Duodenal mucosa (tissue), 2 donors: ENCODE measurements at regions not wholly inside any gene's neighbourhood (a gene's known extent, or its start where the extent isn't known, plus 50 kb on each side); places are given as distances from the start of the nearest gene placed in this dataset.

Source experiments
- H3K27ac ChIP-seq: one replicate; pipeline ENCODE4 v1.7.0; 2013; ENCODE audit warnings: low read depth, low read length
- H3K27me3 ChIP-seq, 2 donors: one replicate each; pipeline ENCODE4 v1.7.0; 2013; ENCODE audit warnings: low read length in 2 of 2, control low read depth in 1 of 2; ENCODE audit not compliant: insufficient read depth in 2 of 2, control insufficient read depth in 1 of 2
- H3K36me3 ChIP-seq, 2 donors: one replicate each; pipeline ENCODE4 v1.7.0; 2013; ENCODE audit warnings: low read length in 2 of 2, control low read depth in 1 of 2; ENCODE audit not compliant: insufficient read depth in 2 of 2, control insufficient read depth in 1 of 2
- H3K4me1 ChIP-seq, 2 donors: one replicate each; pipeline ENCODE4 v1.7.0; 2013; ENCODE audit warnings: low read length in 2 of 2, control low read depth in 1 of 2; ENCODE audit not compliant: insufficient read depth in 2 of 2, control insufficient read depth in 1 of 2
- H3K4me3 ChIP-seq, 2 donors: one replicate each; pipeline ENCODE4 v1.7.0; 2013; ENCODE audit warnings: low read length in 2 of 2, low read depth in 1 of 2
- H3K9ac ChIP-seq, 2 donors: one replicate each; pipeline ENCODE4 v1.7.0; 2013; ENCODE audit warnings: low read length in 2 of 2, low read depth in 1 of 2
- H3K9me3 ChIP-seq, 2 donors: one replicate each; pipeline ENCODE4 v1.7.0; 2013; ENCODE audit warnings: low read length in 2 of 2, control low read depth in 1 of 2; ENCODE audit not compliant: control insufficient read depth in 1 of 2

DNA sequence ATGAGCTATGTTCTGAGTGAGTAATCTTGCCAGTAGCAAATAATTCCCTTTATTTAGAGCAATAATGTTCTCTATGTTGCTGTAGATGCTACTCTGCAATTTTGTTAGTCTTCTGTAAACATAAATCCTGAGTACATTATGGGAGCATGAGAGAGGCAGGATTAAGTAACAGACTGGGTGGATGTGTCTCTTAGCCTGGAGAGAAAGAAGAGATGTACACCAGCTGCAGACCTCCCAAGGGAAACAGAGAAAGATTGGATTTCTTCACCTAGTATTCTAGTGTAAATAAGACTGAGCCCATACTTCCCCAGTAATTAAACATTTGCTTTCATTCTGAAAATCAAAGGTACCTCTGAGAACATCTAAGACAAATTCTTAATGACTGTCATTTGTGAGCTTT is 564.0 kb downstream of the TRHDE start:
- Histone ChIP-seq H3K9me3 (peaks cover 0 to 3% of the 10 kb centered on the region in 2 donors), H3K4me1 (no peaks in the 10 kb centered on the region), H3K9ac (no peak overlapping the region), H3K4me3 (no peak overlapping the region), H3K27ac (no peak overlapping the region), H3K36me3 (no peaks in the 10 kb centered on the region), H3K27me3 (no peaks in the 10 kb centered on the region)

DNA sequence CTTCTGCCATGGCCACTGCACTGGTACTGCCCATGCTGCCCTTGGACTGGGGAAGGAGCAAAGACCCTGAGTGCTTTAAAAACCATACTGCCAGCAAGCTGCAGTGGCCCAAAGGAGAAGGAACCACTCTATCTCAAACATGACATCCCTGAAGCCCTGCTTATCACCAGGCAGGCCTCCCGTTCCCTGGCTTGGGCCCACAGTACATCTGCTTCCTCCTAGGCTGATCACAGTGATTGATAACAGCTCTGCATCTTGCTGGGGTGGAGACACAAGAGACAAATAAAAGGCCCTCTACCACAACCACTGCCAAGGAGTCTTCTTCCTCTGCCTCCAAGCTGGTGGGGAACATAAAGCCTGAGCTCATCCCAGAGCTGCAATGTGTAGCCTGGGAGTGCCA is 567.5 kb downstream of the TRHDE start:
- Histone ChIP-seq H3K9ac (no peak overlapping the region), H3K4me3 (no peak overlapping the region), H3K9me3 (peaks cover 3 to 6% of the 10 kb centered on the region in 2 donors), H3K36me3 (no peaks in the 10 kb centered on the region), H3K27ac (no peak overlapping the region), H3K4me1 (no peaks in the 10 kb centered on the region), H3K27me3 (no peaks in the 10 kb centered on the region)

DNA sequence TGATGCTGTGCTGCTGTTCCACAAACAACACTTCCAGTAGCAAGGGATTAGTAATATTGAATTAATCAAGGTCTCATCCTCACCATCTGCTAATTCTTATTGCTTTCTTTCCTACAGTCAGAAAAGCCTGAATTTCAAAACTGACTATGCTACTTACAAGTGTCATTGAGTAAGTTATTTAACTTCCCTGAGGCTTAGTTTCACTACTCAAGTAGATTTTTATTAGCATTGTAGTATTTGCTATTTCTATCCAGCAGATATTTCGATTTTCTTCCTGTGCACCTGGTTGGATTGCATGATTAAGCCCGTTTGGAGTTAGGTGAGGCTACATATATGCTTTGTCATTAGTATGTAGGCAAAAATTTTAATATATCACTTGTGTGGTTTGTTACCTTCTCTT is 591.5 kb downstream of the TRHDE start:
- no peak overlapping the region for H3K4me3 ChIP-seq
- H3K27ac ChIP-seq, result no peak overlapping the region
- H3K9me3 ChIP-seq, result no peaks in the 10 kb centered on the region
- H3K9ac ChIP-seq, result no peak overlapping the region
- H3K36me3 ChIP-seq, result no peaks in the 10 kb centered on the region
- H3K27me3 ChIP-seq, result no peaks in the 10 kb centered on the region
- no peaks in the 10 kb centered on the region for H3K4me1 ChIP-seq

DNA sequence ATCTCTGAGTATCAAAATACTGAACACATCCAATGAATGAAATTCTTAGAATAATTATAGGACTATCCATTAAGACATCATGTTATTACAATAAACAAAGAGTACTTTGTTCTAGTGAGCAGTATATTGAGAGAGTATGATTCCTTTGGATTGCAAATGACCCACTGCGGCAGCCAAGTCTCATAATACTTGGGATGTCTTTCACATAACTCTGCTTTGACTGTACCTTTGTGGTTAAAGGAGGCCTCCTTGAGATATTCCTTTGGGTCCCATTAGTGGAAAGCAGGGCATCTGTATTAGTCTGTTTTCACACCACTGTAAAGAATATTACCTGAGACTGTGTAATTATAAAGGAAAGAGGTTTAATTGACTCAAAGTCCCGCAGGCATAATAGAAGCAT is 593.8 kb downstream of the TRHDE start:
- H3K4me3 ChIP-seq, result no peak overlapping the region
- no peak overlapping the region for H3K27ac ChIP-seq
- no peaks in the 10 kb centered on the region for H3K4me1 ChIP-seq
- no peaks in the 10 kb centered on the region for H3K9me3 ChIP-seq
- no peak overlapping the region for H3K9ac ChIP-seq
- H3K36me3 ChIP-seq, result no peaks in the 10 kb centered on the region
- no peaks in the 10 kb centered on the region for H3K27me3 ChIP-seq

DNA sequence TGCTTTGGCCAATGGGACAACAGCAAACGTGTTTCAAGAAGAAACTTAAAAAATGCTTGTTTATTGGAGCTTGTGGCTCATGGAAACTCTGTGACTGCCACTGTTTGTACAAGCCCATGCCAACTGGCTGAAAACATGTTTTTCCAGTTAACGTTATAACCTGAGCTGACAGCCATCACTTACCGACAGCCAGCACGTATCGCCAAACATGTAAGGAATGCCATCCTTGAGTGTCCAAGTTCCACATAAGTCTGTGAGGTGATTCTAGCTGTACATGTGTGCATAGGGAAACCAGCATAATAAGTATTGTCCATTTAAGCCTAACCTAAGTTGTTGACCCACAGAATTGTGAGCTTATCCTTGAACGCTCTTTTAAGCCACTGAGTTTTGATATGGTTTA is 596.9 kb downstream of the TRHDE start:
- Histone ChIP-seq H3K4me1 (no peaks in the 10 kb centered on the region), H3K27ac (no peak overlapping the region), H3K36me3 (no peaks in the 10 kb centered on the region), H3K9ac (no peak overlapping the region), H3K27me3 (no peaks in the 10 kb centered on the region), H3K4me3 (no peak overlapping the region), H3K9me3 (no peaks in the 10 kb centered on the region)

DNA sequence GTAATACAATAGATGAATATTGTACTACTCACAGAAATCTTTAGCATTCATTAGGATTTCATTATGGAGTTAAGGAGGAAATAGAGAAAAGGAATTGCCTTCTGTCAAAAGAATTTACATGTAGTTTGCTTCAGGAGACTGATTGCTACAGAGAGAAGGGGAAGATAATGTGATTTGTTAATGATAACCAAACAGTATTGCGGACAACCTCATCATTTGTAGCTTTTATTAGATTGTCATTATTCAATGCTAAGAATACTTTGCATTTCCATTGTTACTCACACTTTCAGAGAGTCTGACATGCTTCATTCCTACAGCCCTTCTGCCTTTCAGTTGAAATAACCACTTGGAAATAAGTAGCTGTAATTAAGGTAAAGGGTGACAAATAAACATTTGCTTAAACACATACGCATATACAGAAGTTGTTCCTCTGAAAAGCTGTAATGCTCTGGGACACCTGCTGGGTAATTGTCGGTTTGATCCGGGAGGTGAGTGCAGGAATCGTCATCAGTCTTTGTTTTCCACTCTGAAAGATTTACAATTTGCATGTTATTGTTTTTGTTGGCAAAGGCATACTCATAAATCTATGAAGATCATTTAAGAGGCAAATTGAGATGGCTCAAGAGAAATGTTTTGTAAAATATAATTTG is 600.2 kb downstream of the TRHDE start:
- H3K9ac ChIP-seq, result no peak overlapping the region
- peaks cover 6% of the 10 kb centered on the region in 2 donors for H3K9me3 ChIP-seq
- no peaks in the 10 kb centered on the region for H3K4me1 ChIP-seq
- no peaks in the 10 kb centered on the region for H3K27me3 ChIP-seq
- H3K36me3 ChIP-seq, result no peaks in the 10 kb centered on the region
- H3K27ac ChIP-seq, result no peak overlapping the region
- H3K4me3 ChIP-seq, result no peak overlapping the region

DNA sequence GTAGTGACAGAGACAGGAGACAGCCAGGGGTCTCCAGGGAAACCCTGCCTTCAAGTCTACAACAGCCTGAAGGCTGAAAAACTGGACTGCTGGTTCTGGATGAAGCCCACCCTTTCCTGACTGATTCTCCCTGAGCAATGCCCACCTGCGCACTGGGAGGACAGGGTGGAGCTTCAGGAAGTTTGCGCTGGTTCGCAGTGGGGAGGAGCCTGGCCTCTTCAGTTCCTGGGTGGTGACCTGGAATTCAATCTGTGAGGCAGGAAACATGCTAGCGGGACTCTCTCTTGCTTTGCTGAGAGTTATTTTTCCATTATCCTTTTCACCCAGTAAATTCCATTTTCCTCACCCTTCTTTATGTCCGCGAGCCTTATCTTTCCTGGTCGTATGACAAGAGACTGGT is 600.8 kb downstream of the TRHDE start:
- Histone ChIP-seq H3K36me3 (no peaks in the 10 kb centered on the region), H3K4me1 (no peaks in the 10 kb centered on the region), H3K9me3 (peaks cover 6% of the 10 kb centered on the region in 2 donors), H3K4me3 (no peak overlapping the region), H3K9ac (no peak overlapping the region), H3K27me3 (no peaks in the 10 kb centered on the region), H3K27ac (no peak overlapping the region)

DNA sequence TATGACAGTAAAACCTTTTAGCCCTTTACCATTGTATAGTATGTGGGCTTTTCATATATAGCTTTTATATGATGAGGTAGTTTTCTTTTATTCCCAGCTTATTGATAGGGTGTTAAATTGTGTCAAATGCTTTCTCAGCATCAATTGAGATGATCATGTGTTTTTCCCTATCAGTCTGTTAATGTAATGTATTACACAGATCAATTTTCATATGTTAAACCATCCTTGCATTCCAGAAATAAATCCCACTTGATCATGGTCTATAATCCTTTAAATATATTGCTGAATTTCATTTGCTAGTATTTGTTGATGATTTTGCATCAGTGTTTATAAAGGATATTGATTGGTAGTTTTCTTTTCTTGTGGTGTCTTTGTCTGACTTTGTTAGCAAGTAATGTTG is 603.9 kb downstream of the TRHDE start:
- Histone ChIP-seq H3K36me3 (no peaks in the 10 kb centered on the region), H3K9me3 (peaks cover 7 to 12% of the 10 kb centered on the region in 2 donors), H3K27ac (no peak overlapping the region), H3K27me3 (no peaks in the 10 kb centered on the region), H3K9ac (no peak overlapping the region), H3K4me1 (no peaks in the 10 kb centered on the region), H3K4me3 (no peak overlapping the region)

DNA sequence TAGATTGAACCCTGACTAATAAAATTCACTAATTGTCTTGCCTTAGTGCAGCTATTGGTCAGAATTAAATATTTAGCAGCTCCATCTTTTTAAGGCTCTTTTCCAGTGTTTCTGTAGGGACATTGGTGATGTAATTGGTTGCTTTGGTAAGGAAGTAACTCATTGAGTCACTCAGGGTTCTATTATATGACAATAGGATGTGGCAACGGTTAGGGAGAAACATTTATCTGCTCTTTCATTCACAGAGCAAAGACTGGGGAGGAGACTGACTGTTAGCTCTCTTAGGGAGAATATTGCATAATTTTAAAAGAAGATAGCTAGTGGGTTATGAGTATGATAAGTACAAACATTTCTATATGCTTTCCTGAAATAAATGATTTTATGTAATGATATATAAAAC is 616.5 kb downstream of the TRHDE start:
- Histone ChIP-seq H3K36me3 (no peaks in the 10 kb centered on the region), H3K9ac (no peak overlapping the region), H3K27me3 (no peaks in the 10 kb centered on the region), H3K9me3 (no peaks in the 10 kb centered on the region), H3K4me1 (no peaks in the 10 kb centered on the region), H3K27ac (no peak overlapping the region), H3K4me3 (no peak overlapping the region)

DNA sequence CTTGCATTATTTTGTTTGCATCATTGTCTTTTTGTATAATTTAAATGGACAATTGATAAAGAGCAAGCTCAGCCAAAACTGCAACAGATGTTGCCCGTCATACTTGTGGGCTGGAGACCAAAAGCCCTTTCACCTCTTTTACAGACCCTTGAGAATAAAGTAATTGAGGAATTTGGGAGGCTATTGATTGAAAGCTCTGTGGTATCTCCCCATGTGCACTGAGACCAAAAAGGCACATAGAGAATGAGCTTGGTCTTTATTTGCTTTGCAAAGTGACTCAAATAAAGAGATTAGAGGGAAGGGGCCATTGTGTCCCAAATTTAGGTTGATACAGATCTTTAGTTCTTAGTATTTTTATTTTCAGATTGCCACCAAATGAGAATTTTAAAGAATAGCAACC is 617.6 kb downstream of the TRHDE start:
- Histone ChIP-seq H3K27me3 (no peaks in the 10 kb centered on the region), H3K9me3 (no peaks in the 10 kb centered on the region), H3K27ac (no peak overlapping the region), H3K4me3 (no peak overlapping the region), H3K36me3 (no peaks in the 10 kb centered on the region), H3K9ac (no peak overlapping the region), H3K4me1 (no peaks in the 10 kb centered on the region)

DNA sequence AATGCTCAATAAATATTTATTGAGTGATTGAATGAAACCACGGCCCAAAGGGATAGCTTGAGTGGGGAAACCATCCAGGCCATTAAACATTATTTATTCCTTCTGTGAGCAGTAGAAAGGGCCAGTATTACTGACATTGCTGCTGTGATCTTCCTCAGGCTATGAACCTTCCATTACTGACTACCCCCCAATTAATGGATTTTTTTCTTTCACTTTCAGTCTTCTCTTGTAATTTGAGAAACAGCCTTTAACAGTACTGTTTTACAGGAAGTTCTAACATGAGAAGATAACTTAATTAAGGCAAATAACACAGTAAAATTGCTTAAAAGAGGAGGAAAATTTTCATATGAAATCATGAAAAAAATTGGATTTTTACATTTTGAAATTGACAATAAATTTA is 629.5 kb downstream of the TRHDE start:
- H3K27me3 ChIP-seq, result no peaks in the 10 kb centered on the region
- H3K36me3 ChIP-seq, result no peaks in the 10 kb centered on the region
- H3K9ac ChIP-seq, result no peak overlapping the region
- H3K27ac ChIP-seq, result no peak overlapping the region
- H3K9me3 ChIP-seq, result no peaks in the 10 kb centered on the region
- H3K4me3 ChIP-seq, result no peak overlapping the region
- H3K4me1 ChIP-seq, result no peaks in the 10 kb centered on the region
